Hematopoietic multipotent progenitor cell (in vitro differentiated cells): ENCODE measurements at regions not wholly inside any gene's neighbourhood (a gene's known extent, or its start where the extent isn't known, plus 50 kb on each side); places are given as distances from the start of the nearest gene placed in this dataset.
"Not testable (repeated sequence)": the region's sequence is repeated elsewhere in the genome, so short reads cannot be mapped to it uniquely, and the experiment has no call there.

Source experiments
- DNase-seq, 3 donors: peaks; one replicate each; pipeline ENCODE4 v3.0.0-alpha.2; 2011 to 2015; ENCODE audit warnings: low read depth in 2 of 3, low spot score in 2 of 3

DNA sequence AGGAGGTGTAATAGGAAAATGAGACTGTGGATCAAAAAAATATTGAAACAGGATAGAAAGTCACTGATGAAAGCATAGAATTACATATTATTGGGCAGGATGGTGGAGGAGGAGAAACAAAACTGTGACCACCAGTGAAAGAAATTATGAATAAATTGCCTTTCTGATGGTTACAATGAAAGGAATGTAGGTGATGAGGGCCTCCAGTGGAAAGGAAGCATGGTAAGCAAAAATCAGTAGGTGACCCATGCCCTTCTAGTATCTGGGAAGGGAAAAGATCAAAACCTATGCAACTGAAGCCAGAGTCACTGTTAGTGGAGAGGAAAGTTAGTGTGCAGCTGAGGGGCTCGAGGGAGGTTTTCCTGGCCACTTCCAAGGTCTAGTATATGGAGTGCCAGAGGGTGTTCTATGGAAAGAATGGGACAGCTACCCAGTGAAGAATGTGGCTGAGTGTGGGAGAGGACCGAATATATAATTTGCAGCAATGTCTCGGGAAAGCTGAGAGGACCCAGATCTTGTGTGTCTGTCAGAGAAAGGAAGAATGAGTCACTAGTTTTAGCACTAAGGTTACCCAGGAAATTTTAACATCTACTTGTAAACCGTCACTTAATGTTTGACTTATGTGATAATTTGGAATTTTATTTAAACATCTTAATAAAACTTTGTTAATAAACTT, 146.2 kb downstream of the NFKBIZ start:
- no peak for DNase-seq

DNA sequence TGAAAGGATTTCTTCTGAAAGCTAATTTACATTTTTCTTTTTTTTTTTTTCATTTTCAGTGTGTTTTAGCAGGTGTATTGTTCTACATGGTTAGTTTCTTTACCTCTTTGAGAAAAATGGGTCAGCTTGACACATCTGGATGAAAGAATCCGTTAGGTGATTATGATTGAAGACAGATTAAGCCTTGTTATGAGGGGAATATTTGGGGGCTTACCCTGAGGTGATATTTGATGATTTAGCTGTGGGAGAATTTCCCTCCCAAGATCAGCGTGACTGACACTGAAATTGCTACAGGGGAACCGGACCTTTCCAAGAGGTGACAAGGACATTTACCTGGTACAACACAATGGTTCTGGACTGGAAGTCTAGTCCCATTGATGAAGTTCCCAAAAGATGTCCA, 147.5 kb downstream of the NFKBIZ start:
- DNase-seq = no peak

DNA sequence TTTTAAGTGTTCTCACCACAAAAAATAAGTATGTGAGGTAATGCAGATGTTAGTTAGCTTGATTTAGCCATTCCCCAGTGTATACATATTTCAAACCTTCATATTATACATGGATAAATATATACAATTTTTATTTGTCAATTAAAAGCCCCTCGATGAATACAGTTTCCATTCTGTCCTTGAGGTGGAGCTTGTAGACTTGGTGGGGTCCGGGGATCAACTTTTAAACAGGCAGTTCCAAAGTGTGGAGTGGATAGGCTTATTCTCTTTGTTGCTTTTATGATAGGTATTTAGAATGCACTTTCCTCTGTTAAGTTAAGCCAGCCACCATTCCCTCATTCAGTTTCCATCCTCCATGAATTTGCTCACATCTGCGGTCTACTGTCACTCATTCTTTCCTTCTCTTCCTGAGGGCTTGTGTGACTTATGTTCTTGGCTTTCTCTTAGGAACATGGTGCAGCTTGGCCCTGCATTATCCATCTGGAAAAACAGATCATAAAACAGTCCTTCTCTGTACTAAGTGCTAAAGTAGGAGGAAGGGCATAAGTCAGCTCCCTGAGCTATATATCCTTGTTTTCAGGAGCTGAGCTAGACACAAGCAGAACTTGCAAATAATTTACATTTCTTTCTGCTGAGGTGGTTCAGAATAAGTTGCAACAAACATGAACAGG, 149.1 kb downstream of the NFKBIZ start:
- DNase-seq = peak in 1 of 3 donors; percentile 9

DNA sequence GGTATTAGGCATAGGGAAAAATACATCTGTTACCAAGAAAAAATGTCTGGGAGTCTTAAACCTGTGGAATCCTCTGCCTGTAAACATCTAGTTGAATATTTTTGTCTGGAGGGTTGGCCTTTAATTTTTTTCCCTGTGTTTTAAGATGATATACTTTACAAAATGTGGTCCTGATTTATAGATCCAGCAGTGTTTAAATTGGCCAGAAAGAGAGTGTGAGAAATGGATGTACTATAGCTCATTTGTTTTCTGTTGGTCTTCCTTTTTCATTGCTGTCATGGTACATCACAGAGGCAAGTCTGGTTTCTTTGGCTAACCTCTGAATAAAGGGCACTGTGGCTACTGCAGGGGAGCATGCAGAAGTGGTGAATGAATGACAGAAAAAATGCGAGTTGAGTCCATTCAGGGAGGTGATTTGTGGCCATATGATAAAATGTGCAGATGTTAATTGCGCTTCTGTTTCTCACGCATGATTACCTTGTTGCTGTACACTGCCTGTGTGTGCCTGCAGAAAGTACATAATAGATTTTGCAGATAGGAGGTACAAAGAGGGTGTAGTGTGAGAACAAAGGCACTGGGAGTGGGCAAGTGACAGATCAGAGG, 150.0 kb downstream of the NFKBIZ start:
- DNase-seq = no peak

DNA sequence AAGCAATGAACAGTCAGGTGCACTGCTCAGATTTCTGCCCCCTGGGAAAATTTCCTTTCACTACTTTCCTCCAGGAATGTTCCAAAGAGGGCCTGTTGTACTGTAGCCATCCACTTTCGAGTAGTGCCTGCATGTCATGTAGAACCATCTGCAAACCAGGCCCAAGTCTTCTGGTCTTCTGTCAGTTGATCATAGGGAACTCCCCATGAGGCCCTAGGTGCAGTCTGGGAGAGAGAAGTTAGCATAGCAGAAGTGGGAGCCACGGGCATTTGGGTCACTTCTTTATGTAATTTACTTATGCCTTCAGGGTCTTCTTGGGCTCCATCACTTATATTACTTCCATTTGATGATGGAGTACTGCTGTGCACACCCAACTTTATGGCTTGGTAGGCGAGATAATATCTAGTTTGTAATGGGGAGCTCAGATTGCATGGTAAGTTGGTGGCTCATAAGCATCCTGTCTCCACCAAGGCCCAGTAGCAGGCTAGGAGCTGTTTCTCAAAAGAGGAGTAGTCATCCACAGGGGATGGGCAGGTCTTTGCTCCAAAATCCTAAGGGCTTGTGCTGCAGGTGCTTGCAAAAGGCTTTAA, 151.4 kb downstream of the NFKBIZ start:
- DNase-seq = no peak

DNA sequence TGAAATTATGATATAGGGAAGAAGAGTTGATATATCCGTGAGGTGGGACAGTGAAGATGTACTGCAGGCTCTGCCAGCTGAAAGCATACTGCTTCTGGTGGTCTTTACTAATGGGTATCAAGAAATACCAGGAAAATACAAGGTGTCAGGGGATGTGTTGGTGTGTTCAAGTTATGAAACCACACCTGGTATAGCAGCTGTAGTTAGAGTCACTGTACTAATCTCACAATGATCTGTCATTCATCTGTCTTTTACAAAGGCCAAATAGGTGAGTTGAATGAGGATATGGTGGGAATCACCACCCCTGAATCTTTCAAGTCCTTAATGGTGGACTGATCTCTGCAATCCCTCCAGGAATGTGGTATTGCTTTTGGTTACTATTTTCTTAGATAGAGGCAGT, 152.7 kb downstream of the NFKBIZ start:
- no peak for DNase-seq

DNA sequence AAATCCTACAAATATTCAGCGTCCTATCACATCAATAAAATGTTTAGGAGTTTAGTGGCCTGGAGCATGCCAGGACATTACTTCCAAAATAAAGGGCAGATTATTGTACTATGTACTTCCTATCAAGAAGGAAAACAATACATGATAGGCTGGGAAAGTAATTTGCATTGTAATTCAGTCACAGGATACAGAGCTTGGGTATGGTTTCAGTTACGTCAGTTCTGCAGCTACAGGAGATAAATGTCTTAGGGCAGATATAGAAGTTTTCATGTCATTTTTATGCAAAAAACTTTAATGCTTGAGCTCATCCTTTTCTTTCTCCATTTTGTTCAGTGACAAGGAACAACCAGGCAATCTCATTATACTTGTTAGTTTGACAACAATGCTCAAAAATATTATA, 155.2 kb downstream of the NFKBIZ start:
- DNase-seq = no peak

DNA sequence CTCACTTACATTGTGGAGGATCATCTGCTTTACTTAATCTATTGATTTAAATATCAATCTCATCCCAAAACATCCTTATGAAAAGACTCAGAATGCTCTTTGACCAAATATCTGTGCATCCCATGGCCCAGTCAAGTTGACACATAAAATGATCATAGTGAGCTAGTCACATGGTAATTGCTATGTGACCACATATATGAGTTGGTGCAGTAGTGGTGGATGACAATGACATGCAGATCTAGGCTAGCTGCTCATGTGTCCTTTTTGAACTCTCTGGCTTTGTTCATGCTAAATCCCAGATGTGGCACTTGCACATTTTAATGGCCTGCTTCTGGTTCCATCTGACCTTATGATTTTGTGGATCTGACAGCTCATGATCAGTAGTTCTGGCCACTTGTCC, 156.2 kb downstream of the NFKBIZ start:
- DNase-seq = no peak

DNA sequence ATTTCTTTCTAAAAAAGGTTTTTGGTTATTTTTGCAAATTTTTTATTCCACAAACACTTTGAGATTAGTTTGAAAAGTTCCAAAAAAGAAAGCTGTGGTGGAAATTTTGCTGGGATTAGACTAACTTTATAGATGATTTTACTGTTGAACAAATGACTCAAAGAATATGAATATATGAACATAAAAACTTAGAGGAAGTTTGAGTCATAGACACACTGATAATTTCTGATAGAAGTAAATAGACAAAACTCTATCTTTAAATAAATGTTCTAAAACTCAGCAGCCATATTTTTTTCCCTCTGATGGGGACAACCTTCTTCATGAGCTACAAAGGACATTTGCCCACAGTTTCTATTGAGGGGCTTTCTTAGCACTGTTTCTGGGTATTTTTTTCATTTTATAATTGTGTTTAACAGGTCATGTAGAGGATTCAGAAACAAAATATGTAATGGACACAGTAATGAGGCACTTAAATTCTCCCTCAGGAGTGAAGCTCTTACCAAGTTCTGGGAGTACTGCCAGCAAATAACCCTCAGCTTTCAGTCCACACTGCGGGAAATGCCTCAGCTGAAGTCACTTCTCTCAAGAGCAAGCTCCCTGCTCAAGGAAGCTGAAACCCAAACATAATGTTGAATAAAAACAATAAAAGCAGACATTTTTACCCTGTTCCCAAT, 157.6 kb downstream of the NFKBIZ start:
- DNase-seq = peak in 1 of 3 donors; percentile 16

DNA sequence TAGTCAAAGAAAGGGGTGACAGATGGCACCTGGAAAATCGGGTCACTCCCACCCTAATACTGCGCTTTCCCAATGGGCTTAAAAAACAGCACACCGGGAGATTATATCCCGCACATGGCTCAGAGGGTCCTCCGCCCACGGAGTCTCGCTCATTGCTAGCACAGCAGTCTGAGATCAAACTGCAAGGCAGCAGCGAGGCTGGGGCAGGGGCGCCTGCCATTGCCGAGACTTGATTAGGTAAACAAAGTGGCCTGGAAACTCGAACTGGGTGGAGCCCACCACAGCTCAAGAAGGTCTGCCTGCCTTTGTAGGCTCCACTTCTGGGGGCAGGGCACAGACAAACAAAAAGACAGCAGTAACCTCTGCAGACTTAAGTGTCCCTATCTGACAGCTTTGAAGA, 159.1 kb downstream of the NFKBIZ start:
- not testable (repeated sequence) for DNase-seq

DNA sequence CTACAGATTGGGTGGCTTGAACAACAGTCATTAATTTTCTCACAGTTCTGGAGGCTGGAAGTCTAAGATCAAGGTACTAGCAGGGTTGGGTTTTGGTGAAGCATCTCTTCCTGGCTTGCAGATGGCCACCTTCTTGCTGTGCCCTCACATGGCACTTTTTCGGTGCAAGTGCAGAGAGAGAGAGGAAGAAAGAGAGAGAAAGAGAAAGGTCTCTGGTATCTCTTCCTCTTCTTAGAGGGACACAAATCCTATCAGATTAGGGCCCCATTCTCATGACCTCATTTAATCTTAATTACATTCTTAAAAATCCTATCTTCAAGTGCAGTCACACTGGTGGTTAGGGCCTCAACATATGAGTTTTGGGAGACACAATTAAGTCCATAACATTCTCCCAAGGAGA, 167.1 kb downstream of the NFKBIZ start:
- no peak for DNase-seq

DNA sequence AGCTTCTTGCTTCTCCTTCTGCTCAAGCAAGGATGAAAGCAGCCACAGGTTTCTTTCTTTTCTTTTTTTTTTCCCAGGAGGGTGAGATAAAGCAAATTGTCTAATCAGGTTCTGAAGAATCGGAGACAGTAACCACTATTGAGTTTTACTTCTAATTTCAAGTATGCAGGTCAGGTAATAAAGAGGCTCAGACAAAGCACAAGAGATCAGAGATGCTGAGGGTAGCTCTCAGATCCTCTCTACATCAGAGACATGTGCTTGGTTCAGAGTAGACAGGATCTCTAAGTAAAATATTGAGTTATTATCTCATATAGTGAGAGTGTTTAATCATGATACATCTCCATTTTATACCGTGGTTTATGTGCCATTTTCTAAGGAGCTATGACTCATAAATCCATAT, 168.5 kb downstream of the NFKBIZ start:
- DNase-seq = no peak

DNA sequence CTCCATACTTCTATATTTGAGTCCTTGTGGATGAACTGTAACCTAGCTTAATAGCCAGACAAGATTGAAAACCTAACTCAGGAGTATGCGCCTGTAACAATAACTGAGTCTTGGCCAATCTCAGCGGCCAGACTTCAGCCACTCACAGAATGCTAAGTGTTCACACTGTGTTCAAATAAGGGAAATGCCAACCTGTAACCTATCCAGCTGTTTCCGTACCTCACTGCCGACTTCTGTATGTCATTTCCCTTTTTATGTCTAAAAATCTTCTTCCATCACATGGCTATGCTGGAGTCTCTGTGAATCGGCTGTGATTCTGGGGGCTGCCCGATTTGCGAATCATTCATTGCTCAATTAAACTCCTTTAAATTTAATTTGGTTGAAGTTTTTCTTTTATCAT, 169.2 kb downstream of the NFKBIZ start:
- peak in 2 of 3 donors; percentile 33 to 79 for DNase-seq

DNA sequence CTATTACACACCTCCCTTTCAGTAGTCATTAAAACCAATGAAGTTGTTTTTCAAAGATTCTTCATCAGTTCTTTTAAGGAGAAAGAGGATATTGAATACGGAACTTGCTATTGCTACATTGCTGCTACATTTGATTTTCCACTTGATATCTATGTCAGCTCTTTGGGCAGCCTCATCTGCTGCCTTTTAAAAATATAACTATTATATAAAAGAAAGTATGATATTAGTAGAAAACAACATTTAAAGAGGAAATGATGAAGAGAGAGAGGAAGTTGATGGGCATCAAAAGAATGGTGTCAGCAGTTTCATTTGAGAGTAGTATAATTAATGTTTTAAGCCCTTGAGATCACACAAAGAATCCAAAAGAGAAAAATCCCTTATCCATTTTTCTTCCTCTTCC, 171.4 kb downstream of the NFKBIZ start:
- DNase-seq = peak in 1 of 3 donors; percentile 16

DNA sequence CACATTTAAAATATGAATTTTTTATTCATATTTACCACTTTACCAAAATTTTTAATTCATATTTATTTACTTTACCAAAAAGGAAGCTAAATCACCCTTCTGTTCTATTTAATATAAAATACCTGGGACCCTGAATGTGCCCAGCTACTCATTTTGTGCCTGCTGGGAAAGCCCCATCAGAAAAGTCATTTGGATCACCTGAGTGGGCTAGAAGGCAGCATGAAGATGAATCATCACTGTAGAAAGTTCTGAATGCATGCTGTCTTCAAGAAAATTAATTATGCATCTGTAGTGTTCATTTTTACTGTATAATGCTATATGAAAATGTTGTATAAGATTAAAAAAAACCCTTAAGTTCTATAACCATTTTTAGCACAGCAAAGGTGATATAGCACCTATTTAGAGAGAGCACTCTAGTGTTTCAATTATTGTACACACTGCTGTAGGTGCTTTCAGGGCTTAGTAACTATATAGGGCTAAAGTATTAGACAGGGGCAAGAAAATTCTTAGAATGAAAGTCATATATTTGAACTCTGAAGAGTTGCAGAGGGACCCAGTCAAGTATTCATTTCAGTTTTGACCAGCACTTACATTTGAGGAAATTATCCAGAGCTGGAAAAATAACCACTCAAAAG, 175.1 kb downstream of the NFKBIZ start:
- no peak for DNase-seq

DNA sequence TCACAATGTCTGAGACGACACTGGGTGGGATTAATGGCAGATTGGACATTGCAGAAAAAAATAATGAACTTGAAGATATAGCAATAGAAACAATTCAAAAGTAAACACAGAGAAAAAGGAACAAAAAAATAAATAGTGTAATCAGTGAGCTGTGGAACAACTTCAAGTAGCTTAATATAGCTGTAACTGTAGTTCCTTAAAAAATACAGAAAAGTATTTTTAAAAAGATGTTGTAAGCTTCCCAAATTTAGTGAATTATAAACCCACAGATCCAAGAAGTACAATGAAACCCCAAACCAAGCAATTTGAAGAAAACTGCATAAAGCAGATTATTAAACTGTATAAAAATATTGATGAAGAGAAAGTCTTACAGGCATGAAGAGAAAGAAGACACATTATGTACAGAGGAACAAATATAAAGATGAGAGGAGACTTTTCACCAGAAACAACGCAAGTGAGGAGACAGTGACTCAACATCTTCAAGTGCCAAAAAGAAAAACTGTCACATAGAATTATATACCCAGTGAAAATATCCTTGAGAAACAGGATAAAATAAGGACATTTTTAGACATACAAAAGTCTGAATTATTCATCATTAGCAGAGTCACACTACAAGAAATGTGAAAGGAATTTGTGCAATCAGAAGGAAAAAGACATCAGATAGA, 176.4 kb downstream of the NFKBIZ start:
- DNase-seq = no peak

DNA sequence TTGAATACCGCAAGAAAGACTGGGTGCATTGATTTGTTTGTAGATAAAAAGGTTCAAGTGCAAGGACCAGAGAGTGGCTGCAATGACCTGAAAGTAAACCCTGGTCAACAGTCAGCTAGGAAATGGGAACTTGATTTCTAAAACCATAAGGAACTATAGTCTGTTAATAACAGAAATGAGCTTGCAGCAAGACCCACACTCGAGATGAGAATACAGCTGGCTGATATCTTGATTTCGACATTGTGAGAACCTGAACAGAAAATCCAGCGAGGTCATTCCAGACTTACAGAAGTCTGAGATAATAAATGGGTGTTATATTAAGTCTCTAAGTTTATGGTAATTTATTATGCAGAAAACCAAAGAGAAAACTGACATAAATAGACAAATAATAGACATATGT, 177.3 kb downstream of the NFKBIZ start:
- no peak for DNase-seq

DNA sequence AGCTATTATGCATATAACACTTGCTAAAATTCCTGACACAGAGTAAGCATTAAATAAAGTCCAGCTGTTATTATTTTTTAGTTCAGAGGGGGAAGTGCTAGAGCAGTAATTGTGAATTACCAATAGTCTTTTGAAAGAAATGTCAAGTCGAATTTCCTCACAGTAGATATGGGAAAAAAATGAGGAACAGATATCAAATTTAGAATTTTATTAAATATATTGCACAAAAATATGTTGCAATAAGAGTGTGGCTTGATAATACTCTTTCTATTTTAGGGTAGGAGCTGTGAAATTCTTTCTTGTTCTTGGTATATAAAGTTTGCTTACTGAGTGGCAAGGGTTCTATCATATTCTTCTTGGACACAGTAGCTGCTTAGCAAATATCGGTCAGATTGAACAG, 181.3 kb downstream of the NFKBIZ start:
- DNase-seq = no peak

DNA sequence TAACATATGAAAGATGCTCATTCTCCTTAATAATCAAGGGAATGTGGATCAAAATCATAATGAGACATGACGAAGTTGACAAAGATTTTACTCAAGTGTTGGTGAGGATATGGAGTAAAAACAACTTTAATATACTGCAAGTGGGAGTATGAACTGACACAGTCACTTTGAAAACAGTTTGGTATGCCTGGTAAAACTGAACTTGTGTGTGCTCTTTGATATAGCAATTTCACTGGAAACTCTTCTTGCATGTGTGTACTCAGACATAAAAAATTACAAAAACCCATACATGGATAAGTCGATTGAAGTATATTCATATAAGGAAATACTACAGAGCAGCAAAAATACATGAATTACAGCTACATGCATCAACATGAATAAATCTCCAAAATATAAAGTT, 182.5 kb downstream of the NFKBIZ start:
- no peak for DNase-seq
